NCI-H2171 (cell line): ENCODE measurements at regions not wholly inside any gene's neighbourhood (a gene's known extent, or its start where the extent isn't known, plus 50 kb on each side); places are given as distances from the start of the nearest gene placed in this dataset.

Experiments
- DNase-seq: peaks from one replicate; lab custom pipeline; 2025; lab: John Stamatoyannopoulos, UW

- DNase-seq: no peak
Measured at GRCh38 chr19:33900817-33901216, 104.1 kb downstream of the KCTD15 start.

- no peak for DNase-seq
Measured at GRCh38 chr19:33902395-33902794, 105.7 kb downstream of the KCTD15 start.

- DNase-seq: no peak
Measured at GRCh38 chr19:33902802-33903488, 106.3 kb downstream of the KCTD15 start.

GRCh38 chr19:33903489-33903850 is 106.8 kb downstream of the KCTD15 start:
- DNase-seq: no peak

GRCh38 chr19:33904681-33905080 is 108.0 kb downstream of the KCTD15 start:
- no peak for DNase-seq

GRCh38 chr19:33905473-33905936 is 108.8 kb downstream of the KCTD15 start:
- no peak for DNase-seq

GRCh38 chr19:33905937-33906577 is 109.4 kb downstream of the KCTD15 start:
- no peak for DNase-seq

- DNase-seq: no peak
Measured at GRCh38 chr19:33906578-33907335, 110.1 kb downstream of the KCTD15 start.

- no peak for DNase-seq
Measured at GRCh38 chr19:33910922-33911321, 114.3 kb downstream of the KCTD15 start.

- no peak for DNase-seq
Measured at GRCh38 chr19:33914599-33914998, 117.9 kb downstream of the KCTD15 start.

- DNase-seq: no peak
Measured at GRCh38 chr19:33916792-33917191, 120.1 kb downstream of the KCTD15 start.

GRCh38 chr19:33919291-33919690 is 122.6 kb downstream of the KCTD15 start:
- DNase-seq: no peak

- DNase-seq: no peak
Measured at GRCh38 chr19:33921165-33921564, 124.5 kb downstream of the KCTD15 start.

GRCh38 chr19:33926306-33926705 is 129.6 kb downstream of the KCTD15 start:
- DNase-seq: no peak

- no peak for DNase-seq
Measured at GRCh38 chr19:33927789-33928457, 131.3 kb downstream of the KCTD15 start.

- DNase-seq: no peak
Measured at GRCh38 chr19:33928458-33928950, 131.8 kb downstream of the KCTD15 start.

GRCh38 chr19:33933931-33934330 is 137.3 kb downstream of the KCTD15 start:
- no peak for DNase-seq

- no peak for DNase-seq
Measured at GRCh38 chr19:33938821-33939220, 142.2 kb downstream of the KCTD15 start.

- DNase-seq: no peak
Measured at GRCh38 chr19:33941133-33941532, 144.5 kb downstream of the KCTD15 start.

- no peak for DNase-seq
Measured at GRCh38 chr19:33946535-33947264, 150.0 kb downstream of the KCTD15 start.

- no peak for DNase-seq
Measured at GRCh38 chr19:33947265-33947964, 150.7 kb downstream of the KCTD15 start.
